ENCODE measurements at regions not wholly inside any gene's neighbourhood (a gene's known extent, or its start where the extent isn't known, plus 50 kb on each side); places are given as distances from the start of the nearest gene placed in this dataset.

DNA sequence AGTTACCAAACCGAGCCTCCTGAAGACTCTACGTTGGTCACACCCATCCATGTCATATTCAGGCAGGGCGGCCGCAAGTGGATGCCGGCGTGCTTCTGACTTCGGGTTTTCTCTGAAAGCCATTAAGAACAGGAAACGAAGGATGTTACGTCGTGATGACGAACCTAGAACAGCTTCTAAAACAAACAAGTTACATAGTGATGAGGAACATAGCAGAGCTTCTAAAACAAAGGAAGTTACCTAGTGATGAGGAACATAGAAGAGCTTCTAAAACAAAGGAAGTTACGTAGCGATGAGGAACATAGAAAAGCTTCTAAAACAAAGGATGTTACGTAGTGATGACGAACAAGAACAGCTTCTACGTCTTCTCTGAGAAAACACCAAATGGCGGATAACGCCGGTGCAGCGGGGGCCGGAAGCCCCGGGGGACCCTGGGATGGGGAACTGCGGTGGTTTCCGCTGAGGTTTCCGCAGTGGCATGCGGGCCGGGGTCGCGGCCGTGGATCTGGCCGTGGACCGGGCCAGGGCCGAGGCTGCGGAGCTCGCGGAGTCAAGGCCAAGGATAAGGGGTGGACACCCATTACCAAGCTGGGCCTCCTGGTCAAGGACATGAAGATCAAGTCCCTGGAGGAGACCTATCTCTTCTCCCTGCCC is 141.1 kb downstream of the SOCS6 start:
- DNase-seq = no peak

DNA sequence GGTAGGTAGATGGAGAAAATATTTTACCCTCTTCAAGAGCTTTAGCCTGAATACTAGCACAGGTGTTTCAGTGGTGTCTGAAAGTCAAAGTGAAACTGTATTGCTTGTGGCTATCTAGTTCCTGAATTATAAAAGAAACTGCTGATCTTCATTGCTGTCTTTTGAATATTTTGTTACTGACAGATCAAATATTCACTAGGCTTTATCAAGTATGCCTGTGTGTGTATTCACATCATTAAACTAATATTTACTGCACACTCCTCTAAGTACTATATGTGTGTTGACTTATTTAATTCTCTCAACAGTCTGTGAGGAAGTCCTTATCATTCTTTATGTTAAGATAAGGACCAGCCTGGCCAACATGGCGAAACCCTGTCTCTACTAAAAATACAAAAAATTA is 139.6 kb downstream of the SOCS6 start:
- DNase-seq = no peak

GRCh38 chr18:70426818-70427217 is 138.0 kb downstream of the SOCS6 start:
- no peak for DNase-seq

- no peak for DNase-seq
Observed at GRCh38 chr18:70425236-70425635, 136.4 kb downstream of the SOCS6 start.

GRCh38 chr18:70423988-70424387 is 135.1 kb downstream of the SOCS6 start:
- DNase-seq = no peak

DNA sequence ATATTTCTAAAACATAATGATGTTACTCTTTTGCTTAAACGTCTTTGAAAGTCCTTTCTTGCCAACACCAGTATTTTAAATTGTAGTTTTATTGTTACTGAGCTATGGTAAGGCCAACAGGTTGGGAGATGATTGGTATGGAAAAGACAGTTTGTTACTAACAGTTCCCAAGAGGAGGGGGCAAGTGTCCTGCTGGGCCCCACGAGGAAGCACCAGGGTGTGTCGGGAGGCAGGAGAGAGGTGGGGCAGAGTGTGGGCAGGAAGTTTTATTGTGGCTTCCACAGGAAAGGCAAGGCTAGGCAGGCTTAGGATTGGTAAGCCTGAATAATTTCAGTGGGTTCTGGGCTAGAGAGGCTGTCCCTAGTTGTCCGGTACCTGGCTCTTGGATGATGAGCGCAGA is 134.3 kb downstream of the SOCS6 start:
- DNase-seq = no peak

- DNase-seq = no peak
Observed at GRCh38 chr18:70422391-70422965, 133.6 kb downstream of the SOCS6 start.

GRCh38 chr18:70421471-70422390 is 132.9 kb downstream of the SOCS6 start:
- peak; percentile 96 for DNase-seq

DNA sequence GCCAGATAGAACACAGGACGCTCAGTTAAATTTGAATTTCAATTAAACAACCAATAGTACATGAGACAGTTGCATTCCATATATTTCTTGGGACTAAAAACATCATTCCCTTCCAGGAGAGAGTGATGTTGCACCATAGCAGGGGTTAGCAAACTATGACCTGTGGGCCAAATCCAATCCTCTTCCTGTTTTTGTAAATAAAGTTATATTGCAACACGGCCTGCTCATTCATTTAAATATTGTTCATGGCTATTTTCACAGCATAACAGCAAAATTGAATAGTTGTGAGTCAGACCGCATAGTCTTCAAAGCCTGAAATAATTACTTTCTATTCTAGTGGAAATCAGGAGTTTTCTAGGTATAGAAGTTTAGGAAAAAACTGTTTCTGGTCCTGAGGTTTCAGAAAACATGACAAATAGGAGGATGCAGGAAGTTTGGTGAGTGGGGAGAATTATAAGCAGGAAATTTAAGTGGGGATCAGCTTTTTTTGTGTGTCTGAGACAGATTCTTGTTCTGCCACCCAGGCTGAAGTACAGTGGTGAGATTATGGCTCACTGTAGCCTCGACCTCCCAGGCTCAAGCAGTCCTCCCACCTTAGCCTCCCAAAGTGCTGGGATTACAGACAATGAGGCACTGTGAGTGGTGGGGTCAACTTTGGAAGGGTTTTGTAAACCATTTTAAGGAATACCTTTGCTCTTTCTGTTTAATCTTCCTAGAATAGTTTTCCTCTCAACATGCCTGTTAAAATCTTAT is 131.5 kb downstream of the SOCS6 start:
- DNase-seq = peak; percentile 82

GRCh38 chr18:70419526-70419925 is 130.7 kb downstream of the SOCS6 start:
- DNase-seq = peak; percentile 67

GRCh38 chr18:70418546-70419311 is 129.9 kb downstream of the SOCS6 start:
- DNase-seq = no peak

DNA sequence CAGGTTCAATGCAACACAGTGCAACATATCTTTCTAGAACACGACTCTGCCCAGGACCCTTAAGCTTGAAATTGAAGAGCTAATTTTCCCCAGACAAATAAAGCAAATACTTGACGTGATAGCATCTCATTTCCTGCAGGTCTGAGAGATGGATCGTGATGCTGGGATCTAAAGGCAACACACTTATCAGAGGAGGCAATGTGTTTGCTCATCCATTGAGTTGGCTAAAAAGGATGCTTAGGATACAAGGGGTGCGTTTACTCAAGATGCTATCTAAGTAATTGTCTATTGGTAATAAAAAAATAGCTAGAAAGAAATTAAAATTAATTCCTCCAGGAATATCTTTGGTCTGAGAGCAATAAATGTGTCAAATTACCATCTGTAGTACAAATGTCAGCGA is 129.0 kb downstream of the SOCS6 start:
- no peak for DNase-seq

GRCh38 chr18:70416496-70416895 is 127.7 kb downstream of the SOCS6 start:
- no peak for DNase-seq

DNA sequence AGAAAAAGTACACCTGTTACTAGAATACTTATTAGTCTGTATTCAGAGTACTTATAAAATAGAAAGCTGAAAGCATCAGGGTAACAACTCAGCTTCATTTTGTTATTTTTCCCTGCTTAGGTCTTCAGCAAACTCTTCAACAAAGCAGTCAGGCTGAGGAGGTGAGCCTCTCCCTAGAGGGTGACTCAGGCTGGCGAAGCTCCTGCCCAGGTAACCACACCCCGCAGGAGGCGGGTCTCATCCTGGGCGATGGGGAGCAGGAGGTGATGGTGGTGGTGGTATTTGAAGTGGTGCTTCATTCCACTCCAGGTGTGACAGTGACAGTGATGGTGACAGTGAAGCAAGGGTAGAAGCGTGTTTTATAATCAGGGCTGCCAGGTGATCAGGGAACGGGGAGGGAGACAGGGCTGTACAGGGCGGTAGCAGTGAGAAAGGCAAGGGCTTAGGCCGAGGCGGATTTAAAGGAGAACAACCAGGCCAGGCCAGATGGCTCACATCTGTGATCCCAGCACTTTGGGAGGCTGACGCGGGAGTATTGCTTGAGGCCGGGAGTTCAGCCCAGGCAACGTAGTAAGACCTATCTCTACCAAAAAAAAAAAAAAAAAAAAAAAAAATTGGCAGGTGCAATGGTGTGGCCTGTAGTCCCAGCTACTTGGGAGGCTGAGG is 127.1 kb downstream of the SOCS6 start:
- no peak for DNase-seq

- no peak for DNase-seq
Observed at GRCh38 chr18:70414315-70414900, 125.6 kb downstream of the SOCS6 start.

- no peak for DNase-seq
Observed at GRCh38 chr18:70413455-70413854, 124.6 kb downstream of the SOCS6 start.

DNA sequence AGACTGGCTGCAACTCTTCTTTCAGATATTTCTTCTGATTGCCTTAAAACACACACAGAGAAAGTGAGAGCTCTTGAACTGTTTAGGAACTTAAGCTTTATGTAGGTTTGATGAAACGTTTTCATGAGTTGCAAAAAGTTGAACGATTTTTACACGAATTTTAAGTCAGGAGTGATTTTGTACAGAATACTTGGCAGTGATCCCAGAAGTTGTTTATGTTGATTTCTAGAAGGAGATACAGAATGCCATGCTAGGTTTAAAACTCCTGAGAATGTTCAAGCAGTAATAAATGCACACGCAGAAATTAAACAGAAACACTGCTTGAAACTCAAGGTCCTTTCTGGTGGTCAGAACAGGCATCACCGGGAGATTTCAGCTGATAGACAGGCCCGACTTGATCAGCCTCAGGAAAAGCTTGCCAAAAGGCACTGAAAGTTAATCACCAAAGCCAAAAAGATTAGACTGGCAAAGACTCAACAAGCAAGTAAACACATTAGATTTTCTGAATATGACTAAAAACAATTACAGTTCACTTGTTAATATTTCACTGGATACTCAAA is 123.1 kb downstream of the SOCS6 start:
- no peak for DNase-seq

GRCh38 chr18:70411307-70411706 is 122.5 kb downstream of the SOCS6 start:
- no peak for DNase-seq

DNA sequence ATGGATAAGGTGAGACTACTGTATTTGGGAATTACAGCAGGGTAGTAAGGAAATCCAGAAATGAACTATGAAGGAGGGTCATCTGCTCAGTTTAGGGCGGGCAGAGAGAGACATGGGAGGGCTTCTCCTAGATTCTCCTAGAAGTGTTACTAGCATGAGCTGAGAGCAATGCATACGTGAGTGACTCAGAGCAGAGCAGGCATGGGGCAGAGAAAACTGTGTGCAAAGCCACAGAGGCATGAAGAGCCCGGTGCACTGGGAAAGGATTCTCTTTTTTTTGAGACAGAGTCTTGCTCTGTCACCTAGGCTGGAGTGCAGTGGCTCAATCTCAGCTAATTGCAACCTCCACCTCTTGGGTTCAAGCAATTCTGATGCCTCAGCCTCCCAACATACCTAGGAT is 116.2 kb downstream of the SOCS6 start:
- no peak for DNase-seq

- DNase-seq = no peak
Observed at GRCh38 chr18:70400476-70400875, 111.6 kb downstream of the SOCS6 start.

- no peak for DNase-seq
Observed at GRCh38 chr18:70398076-70398475, 109.2 kb downstream of the SOCS6 start.
